Activated CD4-positive, alpha-beta memory T cell treated with anti-CD3 and anti-CD28 coated beads, Interleukin-2, amount 10 ng/mL, durations not matched to agents 7 days and 5 days (primary cell): ENCODE measurements at regions not wholly inside any gene's neighbourhood (a gene's known extent, or its start where the extent isn't known, plus 50 kb on each side); places are given as distances from the start of the nearest gene placed in this dataset.

Experiments
- CTCF ChIA-PET: fragments of 350-600 bp; sonication (Branson Sonifier 250); formaldehyde crosslinking; loops from one replicate; lab custom pipeline; 2021; ENCODE audit warnings: antibody characterized with exemption, inconsistent platforms; lab: Charles Lee
- POLR2A ChIA-PET: fragments of 350-600 bp; sonication (Branson Sonifier 250); formaldehyde crosslinking; loops from one replicate; lab custom pipeline; 2021; ENCODE audit warnings: antibody characterized with exemption; lab: Charles Lee
- DNase-seq: peaks from one replicate; pipeline ENCODE4 v3.0.0-alpha.2; 2020
- H3K27ac Mint-ChIP-seq: one replicate; pipeline ENCODE4 v1.8.0; 2021; ENCODE audit warnings: mild to moderate bottlenecking, mixed read lengths
- H3K27me3 Mint-ChIP-seq: one replicate; pipeline ENCODE4 v1.8.0; 2021; ENCODE audit warnings: mixed read lengths
- H3K36me3 Mint-ChIP-seq: one replicate; pipeline ENCODE4 v1.8.0; 2021; ENCODE audit warnings: low read depth, mixed read lengths
- H3K4me1 Mint-ChIP-seq: one replicate; pipeline ENCODE4 v1.8.0; 2021; ENCODE audit warnings: mixed read lengths
- H3K4me3 Mint-ChIP-seq: one replicate; pipeline ENCODE4 v1.8.0; 2021; ENCODE audit warnings: mild to moderate bottlenecking, mixed read lengths
- H3K9me3 Mint-ChIP-seq: one replicate; pipeline ENCODE4 v1.8.0; 2021; ENCODE audit warnings: mixed read lengths

DNA sequence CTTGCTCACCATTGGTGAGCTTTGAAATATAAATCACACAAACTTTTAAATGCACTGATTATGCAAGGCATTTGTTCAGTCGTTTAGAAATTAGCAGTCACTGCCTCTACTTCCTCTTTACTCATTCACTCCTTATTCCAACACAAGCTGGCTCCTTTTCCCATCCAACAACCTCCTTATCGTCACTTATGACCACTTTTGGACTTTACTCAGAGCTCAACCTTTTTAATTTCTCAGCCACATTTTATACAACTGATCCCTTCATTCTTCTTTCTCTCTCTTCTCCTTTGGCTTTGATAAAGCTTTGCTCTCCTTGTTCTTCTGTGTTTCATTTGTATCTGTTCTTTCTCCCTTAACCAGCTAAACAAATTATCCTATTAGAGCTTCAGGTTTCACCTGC lies 126.4 kb upstream of the PLEKHA5 start:
- Mint-ChIP-seq H3K4me1 (no peaks in the 10 kb centered on the region), H3K36me3 (no peaks in the 10 kb centered on the region), H3K27ac (no peak overlapping the region), H3K9me3 (no peaks in the 10 kb centered on the region), H3K4me3 (no peak overlapping the region), H3K27me3 (peaks cover 2% of the 10 kb centered on the region)
- ChIA-PET POLR2A (no interaction called here), CTCF (no interaction called here)
- no peak for DNase-seq

- Mint-ChIP-seq H3K27me3 (peaks cover 2% of the 10 kb centered on the region), H3K9me3 (no peaks in the 10 kb centered on the region), H3K27ac (no peak overlapping the region), H3K4me3 (no peak overlapping the region), H3K4me1 (no peaks in the 10 kb centered on the region), H3K36me3 (no peaks in the 10 kb centered on the region)
- DNase-seq: no peak
- ChIA-PET POLR2A (no interaction called here), CTCF (interaction anchor here (0.5 kb wide), 1 partner anchor 125 kb away, joined by 4 read pairs; no protein-coding TSS in a partner anchor)
These were observed 125.4 kb upstream of the PLEKHA5 start for GRCh38 chr12:19003987-19004619.

- ChIA-PET CTCF (no interaction called here), POLR2A (no interaction called here)
- Mint-ChIP-seq H3K27ac (no peak overlapping the region), H3K27me3 (peaks cover 2% of the 10 kb centered on the region), H3K9me3 (no peaks in the 10 kb centered on the region), H3K4me1 (no peaks in the 10 kb centered on the region), H3K36me3 (no peaks in the 10 kb centered on the region), H3K4me3 (no peak overlapping the region)
- no peak for DNase-seq
These were observed 124.2 kb upstream of the PLEKHA5 start for GRCh38 chr12:19005257-19005801.

- Mint-ChIP-seq H3K27ac (no peak overlapping the region), H3K4me1 (no peaks in the 10 kb centered on the region), H3K36me3 (no peaks in the 10 kb centered on the region), H3K27me3 (peaks cover 2% of the 10 kb centered on the region), H3K4me3 (no peak overlapping the region), H3K9me3 (no peaks in the 10 kb centered on the region)
- no peak for DNase-seq
- ChIA-PET CTCF (no interaction called here), POLR2A (no interaction called here)
These were observed 122.9 kb upstream of the PLEKHA5 start for GRCh38 chr12:19006626-19007137.

GRCh38 chr12:19008102-19008501 lies 121.4 kb upstream of the PLEKHA5 start:
- CTCF ChIA-PET: no interaction called here
- H3K4me3 Mint-ChIP-seq: no peak overlapping the region
- H3K27me3 Mint-ChIP-seq: peaks cover 2% of the 10 kb centered on the region
- no peak overlapping the region for H3K27ac Mint-ChIP-seq
- H3K4me1 Mint-ChIP-seq: no peaks in the 10 kb centered on the region
- H3K36me3 Mint-ChIP-seq: no peaks in the 10 kb centered on the region
- POLR2A ChIA-PET: no interaction called here
- H3K9me3 Mint-ChIP-seq: no peaks in the 10 kb centered on the region
- DNase-seq: no peak

GRCh38 chr12:19010087-19010486 lies 119.4 kb upstream of the PLEKHA5 start:
- Mint-ChIP-seq H3K27me3 (peaks cover 2% of the 10 kb centered on the region), H3K27ac (no peak overlapping the region), H3K9me3 (no peaks in the 10 kb centered on the region), H3K4me1 (no peaks in the 10 kb centered on the region), H3K4me3 (no peak overlapping the region), H3K36me3 (no peaks in the 10 kb centered on the region)
- DNase-seq: no peak
- ChIA-PET POLR2A (no interaction called here), CTCF (no interaction called here)

DNA sequence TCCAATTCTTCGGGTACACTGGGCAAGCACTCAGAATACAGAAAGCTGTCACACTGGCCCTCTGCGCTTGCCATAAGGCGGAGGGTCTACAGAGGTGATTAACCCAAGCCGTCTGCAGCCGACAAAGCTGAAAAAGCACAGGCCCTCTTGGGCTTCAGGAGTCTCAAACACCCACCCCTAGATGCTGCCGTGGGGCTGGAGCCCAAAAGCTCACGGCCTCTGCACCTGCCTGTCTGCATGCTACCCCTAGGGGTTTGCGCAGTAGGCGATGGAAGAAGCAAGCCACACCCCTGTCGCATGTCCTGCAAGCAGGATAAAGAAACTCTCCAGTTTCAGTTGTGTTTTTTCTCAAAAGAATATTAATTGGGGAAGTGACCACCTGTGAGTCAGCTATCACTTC lies 118.8 kb upstream of the PLEKHA5 start:
- ChIA-PET CTCF (no interaction called here), POLR2A (no interaction called here)
- H3K36me3 Mint-ChIP-seq: no peaks in the 10 kb centered on the region
- DNase-seq: no peak
- no peaks in the 10 kb centered on the region for H3K4me1 Mint-ChIP-seq
- H3K27me3 Mint-ChIP-seq: no peaks in the 10 kb centered on the region
- H3K9me3 Mint-ChIP-seq: no peaks in the 10 kb centered on the region
- H3K4me3 Mint-ChIP-seq: no peak overlapping the region
- no peak overlapping the region for H3K27ac Mint-ChIP-seq

DNA sequence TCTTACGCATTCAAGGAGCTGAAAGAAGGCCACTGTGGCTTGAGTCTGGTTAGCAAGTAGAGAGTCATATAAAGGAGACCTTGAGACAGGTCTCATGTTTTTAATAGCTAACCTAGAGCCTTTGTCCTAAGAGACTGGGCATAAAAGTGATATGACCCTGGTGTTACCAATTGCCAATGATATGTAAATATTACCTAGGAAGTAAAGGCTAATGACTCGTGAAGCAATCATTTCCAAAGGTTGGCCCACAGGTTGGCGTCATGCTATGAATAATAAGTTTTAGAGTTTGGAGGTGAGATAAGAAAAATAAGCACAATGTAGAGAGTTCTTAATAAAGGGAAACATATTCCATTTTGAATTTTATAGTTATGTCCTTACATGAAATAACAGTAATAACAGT lies 116.6 kb upstream of the PLEKHA5 start:
- DNase-seq: no peak
- ChIA-PET POLR2A (no interaction called here), CTCF (no interaction called here)
- Mint-ChIP-seq H3K36me3 (no peaks in the 10 kb centered on the region), H3K9me3 (no peaks in the 10 kb centered on the region), H3K4me3 (no peak overlapping the region), H3K27ac (no peak overlapping the region), H3K27me3 (no peaks in the 10 kb centered on the region), H3K4me1 (no peaks in the 10 kb centered on the region)

- H3K4me3 Mint-ChIP-seq: no peak overlapping the region
- CTCF ChIA-PET: no interaction called here
- no peaks in the 10 kb centered on the region for H3K27me3 Mint-ChIP-seq
- H3K36me3 Mint-ChIP-seq: no peaks in the 10 kb centered on the region
- POLR2A ChIA-PET: no interaction called here
- H3K4me1 Mint-ChIP-seq: no peaks in the 10 kb centered on the region
- DNase-seq: no peak
- no peaks in the 10 kb centered on the region for H3K9me3 Mint-ChIP-seq
- no peak overlapping the region for H3K27ac Mint-ChIP-seq
These were observed 115.3 kb upstream of the PLEKHA5 start for GRCh38 chr12:19014240-19014639.

GRCh38 chr12:19015285-19015684 lies 114.2 kb upstream of the PLEKHA5 start:
- H3K4me3 Mint-ChIP-seq: no peak overlapping the region
- CTCF ChIA-PET: interaction anchor here (0.5 kb wide), 1 partner anchor 273 kb away, joined by 4 read pairs; no protein-coding TSS in a partner anchor
- H3K9me3 Mint-ChIP-seq: no peaks in the 10 kb centered on the region
- no peaks in the 10 kb centered on the region for H3K27me3 Mint-ChIP-seq
- DNase-seq: no peak
- POLR2A ChIA-PET: no interaction called here
- H3K27ac Mint-ChIP-seq: no peak overlapping the region
- no peaks in the 10 kb centered on the region for H3K36me3 Mint-ChIP-seq
- no peaks in the 10 kb centered on the region for H3K4me1 Mint-ChIP-seq

DNA sequence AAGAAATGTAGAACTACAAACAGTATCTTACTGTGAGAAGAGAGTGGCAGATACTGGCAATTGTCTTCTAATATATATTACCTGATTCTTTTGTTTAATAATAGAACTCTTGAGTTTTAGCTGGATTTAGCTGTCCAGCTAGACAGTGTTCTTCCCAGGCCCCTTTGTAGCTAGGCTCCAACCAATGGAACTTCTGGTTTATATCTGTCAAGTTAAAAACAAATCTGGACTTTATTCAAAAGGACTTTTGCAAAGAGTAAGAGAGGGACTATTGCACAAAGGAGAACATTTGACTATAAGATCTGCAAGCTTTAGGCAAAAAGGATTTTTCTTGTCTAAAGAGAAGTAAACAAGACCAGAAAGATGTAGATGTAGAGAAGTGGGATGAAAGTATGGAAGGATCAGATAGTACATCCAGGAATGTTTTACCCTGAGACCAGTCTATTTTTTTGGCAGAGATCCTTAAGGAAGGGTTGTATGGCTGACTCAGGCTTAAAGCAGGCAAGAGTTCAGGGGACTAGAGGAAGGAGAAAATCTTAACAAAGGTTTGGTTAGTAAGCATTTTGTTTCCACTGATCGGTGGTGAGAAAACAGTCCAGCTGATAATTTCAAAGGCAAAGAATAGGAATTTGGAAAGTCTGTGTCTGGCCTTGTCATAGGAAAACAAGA lies 111.1 kb upstream of the PLEKHA5 start:
- H3K27ac Mint-ChIP-seq: no peak overlapping the region
- no peak overlapping the region for H3K4me3 Mint-ChIP-seq
- no peaks in the 10 kb centered on the region for H3K9me3 Mint-ChIP-seq
- ChIA-PET POLR2A (no interaction called here), CTCF (no interaction called here)
- peaks cover 3% of the 10 kb centered on the region for H3K27me3 Mint-ChIP-seq
- no peaks in the 10 kb centered on the region for H3K36me3 Mint-ChIP-seq
- no peaks in the 10 kb centered on the region for H3K4me1 Mint-ChIP-seq
- no peak for DNase-seq

GRCh38 chr12:19021240-19021639 lies 108.3 kb upstream of the PLEKHA5 start:
- no peaks in the 10 kb centered on the region for H3K36me3 Mint-ChIP-seq
- no peak for DNase-seq
- CTCF ChIA-PET: no interaction called here
- POLR2A ChIA-PET: no interaction called here
- no peaks in the 10 kb centered on the region for H3K9me3 Mint-ChIP-seq
- no peak overlapping the region for H3K27ac Mint-ChIP-seq
- peaks cover 3% of the 10 kb centered on the region for H3K27me3 Mint-ChIP-seq
- H3K4me3 Mint-ChIP-seq: no peak overlapping the region
- no peaks in the 10 kb centered on the region for H3K4me1 Mint-ChIP-seq

- H3K36me3 Mint-ChIP-seq: no peaks in the 10 kb centered on the region
- peaks cover 3% of the 10 kb centered on the region for H3K27me3 Mint-ChIP-seq
- H3K27ac Mint-ChIP-seq: no peak overlapping the region
- H3K4me1 Mint-ChIP-seq: no peaks in the 10 kb centered on the region
- no peak for DNase-seq
- ChIA-PET CTCF (no interaction called here), POLR2A (no interaction called here)
- no peaks in the 10 kb centered on the region for H3K9me3 Mint-ChIP-seq
- no peak overlapping the region for H3K4me3 Mint-ChIP-seq
These were observed 107.9 kb upstream of the PLEKHA5 start for GRCh38 chr12:19021646-19022045.

- CTCF ChIA-PET: no interaction called here
- no peak overlapping the region for H3K4me3 Mint-ChIP-seq
- no peaks in the 10 kb centered on the region for H3K4me1 Mint-ChIP-seq
- POLR2A ChIA-PET: no interaction called here
- H3K27ac Mint-ChIP-seq: no peak overlapping the region
- H3K27me3 Mint-ChIP-seq: peaks cover 3% of the 10 kb centered on the region
- DNase-seq: no peak
- no peaks in the 10 kb centered on the region for H3K9me3 Mint-ChIP-seq
- H3K36me3 Mint-ChIP-seq: no peaks in the 10 kb centered on the region
These were observed 104.0 kb upstream of the PLEKHA5 start for GRCh38 chr12:19025582-19025981.
